ENCODE measurements at regions not wholly inside any gene's neighbourhood (a gene's known extent, or its start where the extent isn't known, plus 50 kb on each side); places are given as distances from the start of the nearest gene placed in this dataset.

DNA sequence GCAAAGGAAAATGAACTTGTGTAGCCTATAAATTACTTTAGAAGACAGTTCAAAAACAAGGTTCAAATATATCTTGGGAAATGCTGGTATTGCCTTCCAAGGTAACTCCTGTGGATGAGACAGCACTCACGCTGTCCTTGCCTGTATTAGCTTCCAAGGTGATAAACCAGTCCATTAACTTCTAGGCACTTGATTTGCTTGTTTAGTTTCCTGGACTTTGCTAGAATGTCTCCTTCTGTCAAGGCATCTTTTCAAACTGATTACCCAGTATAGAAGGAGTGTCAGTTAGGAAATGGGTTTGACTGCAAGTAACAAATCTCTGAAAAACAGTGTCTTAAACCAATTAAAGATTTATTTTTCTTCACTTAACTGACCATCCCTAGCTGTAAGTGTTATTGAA lies 103.4 kb upstream of the SLC22A23 start:
- no peak overlapping the region for H3K4me3 ChIP-seq (ENCODE audit: low read length, poor library complexity, severe bottlenecking)
- H3K36me3 ChIP-seq (ENCODE audit: insufficient read depth, low read length) = no peaks in the 10 kb centered on the region
- peaks cover 12% of the 10 kb centered on the region for H3K4me1 ChIP-seq (ENCODE audit: insufficient read depth, low read length, poor library complexity, severe bottlenecking)
- H3F3A ChIP-seq (ENCODE audit: low read depth) = no peaks in the 10 kb centered on the region
- no peak overlapping the region for H3K4me2 ChIP-seq (ENCODE audit: low read depth, low read length, poor library complexity, severe bottlenecking)
- no peaks in the 10 kb centered on the region for H3K9me2 ChIP-seq (replicated peaks; ENCODE audit: low read depth, low read length)
- H2AFZ ChIP-seq (ENCODE audit: low read length) = no peak overlapping the region
- H3K79me2 ChIP-seq (ENCODE audit: insufficient read depth, low read length) = no peaks in the 10 kb centered on the region
- no peaks in the 10 kb centered on the region for H3K9me3 ChIP-seq (ENCODE audit: insufficient read depth, low read depth, low read length)
- no peaks in the 10 kb centered on the region for H4K20me1 ChIP-seq (ENCODE audit: insufficient read depth, low read length, poor library complexity, severe bottlenecking)
- H3K27me3 ChIP-seq (ENCODE audit: insufficient read depth, low read length, poor library complexity, severe bottlenecking) = no peaks in the 10 kb centered on the region
- TF ChIP-seq, protein P1, sequence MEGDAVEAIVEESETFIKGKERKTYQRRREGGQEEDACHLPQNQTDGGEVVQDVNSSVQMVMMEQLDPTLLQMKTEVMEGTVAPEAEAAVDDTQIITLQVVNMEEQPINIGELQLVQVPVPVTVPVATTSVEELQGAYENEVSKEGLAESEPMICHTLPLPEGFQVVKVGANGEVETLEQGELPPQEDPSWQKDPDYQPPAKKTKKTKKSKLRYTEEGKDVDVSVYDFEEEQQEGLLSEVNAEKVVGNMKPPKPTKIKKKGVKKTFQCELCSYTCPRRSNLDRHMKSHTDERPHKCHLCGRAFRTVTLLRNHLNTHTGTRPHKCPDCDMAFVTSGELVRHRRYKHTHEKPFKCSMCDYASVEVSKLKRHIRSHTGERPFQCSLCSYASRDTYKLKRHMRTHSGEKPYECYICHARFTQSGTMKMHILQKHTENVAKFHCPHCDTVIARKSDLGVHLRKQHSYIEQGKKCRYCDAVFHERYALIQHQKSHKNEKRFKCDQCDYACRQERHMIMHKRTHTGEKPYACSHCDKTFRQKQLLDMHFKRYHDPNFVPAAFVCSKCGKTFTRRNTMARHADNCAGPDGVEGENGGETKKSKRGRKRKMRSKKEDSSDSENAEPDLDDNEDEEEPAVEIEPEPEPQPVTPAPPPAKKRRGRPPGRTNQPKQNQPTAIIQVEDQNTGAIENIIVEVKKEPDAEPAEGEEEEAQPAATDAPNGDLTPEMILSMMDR (conservative IDR thresholded peaks at IDR 0.05; ENCODE audit: low read length) = no peak
- no peak for TF ChIP-seq EZH2phosphoT487 (IDR thresholded peaks at IDR 0.05; ENCODE audit: borderline replicate concordance)
- no peak overlapping the region for H3K9ac ChIP-seq (ENCODE audit: low read depth, low read length, poor library complexity, severe bottlenecking)

DNA sequence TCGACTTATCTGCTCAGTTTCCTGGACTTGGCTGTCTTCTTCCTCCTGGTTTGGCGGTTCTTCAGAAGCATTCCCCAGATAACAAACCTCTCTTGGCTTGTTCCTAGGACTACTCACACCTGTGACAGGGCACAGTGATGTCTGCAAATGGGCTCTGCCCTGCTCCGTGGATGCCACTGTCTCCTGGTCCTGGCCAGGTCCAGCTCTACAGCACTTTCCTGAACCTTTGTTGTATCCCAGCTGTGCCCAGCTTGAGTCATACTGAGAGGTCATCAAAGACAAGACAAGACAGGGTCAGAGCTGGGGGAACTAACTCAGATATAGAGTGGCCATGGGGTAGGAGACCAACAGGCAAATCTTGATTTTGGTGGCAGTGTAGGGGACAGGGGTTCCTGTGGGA lies 102.7 kb upstream of the SLC22A23 start:
- Histone ChIP-seq H2AFZ (ENCODE audit: low read length) (no peak overlapping the region), H3K9me2 (replicated peaks; ENCODE audit: low read depth, low read length) (no peaks in the 10 kb centered on the region), H3K36me3 (ENCODE audit: insufficient read depth, low read length) (no peaks in the 10 kb centered on the region), H3K9me3 (ENCODE audit: insufficient read depth, low read depth, low read length) (no peaks in the 10 kb centered on the region), H3K4me3 (ENCODE audit: low read length, poor library complexity, severe bottlenecking) (no peak overlapping the region), H3K4me1 (ENCODE audit: insufficient read depth, low read length, poor library complexity, severe bottlenecking) (peaks cover 12% of the 10 kb centered on the region), H3K79me2 (ENCODE audit: insufficient read depth, low read length) (no peaks in the 10 kb centered on the region), H3K9ac (ENCODE audit: low read depth, low read length, poor library complexity, severe bottlenecking) (no peak overlapping the region), H3K4me2 (ENCODE audit: low read depth, low read length, poor library complexity, severe bottlenecking) (no peak overlapping the region), H3K27me3 (ENCODE audit: insufficient read depth, low read length, poor library complexity, severe bottlenecking) (no peaks in the 10 kb centered on the region), H4K20me1 (ENCODE audit: insufficient read depth, low read length, poor library complexity, severe bottlenecking) (no peaks in the 10 kb centered on the region), H3F3A (ENCODE audit: low read depth) (no peaks in the 10 kb centered on the region)
- no peak for TF ChIP-seq EZH2phosphoT487 (IDR thresholded peaks at IDR 0.05; ENCODE audit: borderline replicate concordance)
- TF ChIP-seq, protein P1 (conservative IDR thresholded peaks at IDR 0.05; ENCODE audit: low read length) = no peak

DNA sequence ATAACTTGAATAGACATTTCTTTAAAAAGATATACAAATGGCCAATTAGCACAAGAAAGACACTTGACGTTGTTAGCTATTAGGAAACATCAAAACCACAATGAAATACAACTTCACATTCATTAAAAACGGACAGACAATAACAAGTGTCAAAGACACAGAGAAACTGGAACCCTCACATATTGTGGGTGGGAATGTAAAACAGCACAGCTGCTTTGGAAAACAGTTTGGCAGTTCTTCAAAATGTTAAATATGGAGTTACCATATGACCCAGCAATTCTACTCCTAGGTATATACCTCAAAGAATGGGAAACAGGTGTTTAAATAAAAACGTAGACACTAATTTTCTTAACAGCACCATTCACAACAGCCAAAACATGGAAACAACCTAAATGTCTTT lies 100.5 kb upstream of the SLC22A23 start:
- Histone ChIP-seq H3K4me3 (ENCODE audit: low read length, poor library complexity, severe bottlenecking) (no peak overlapping the region), H3K9ac (ENCODE audit: low read depth, low read length, poor library complexity, severe bottlenecking) (no peak overlapping the region), H3K36me3 (ENCODE audit: insufficient read depth, low read length) (no peaks in the 10 kb centered on the region), H3K79me2 (ENCODE audit: insufficient read depth, low read length) (no peaks in the 10 kb centered on the region), H3K4me1 (ENCODE audit: insufficient read depth, low read length, poor library complexity, severe bottlenecking) (no peaks in the 10 kb centered on the region), H3F3A (ENCODE audit: low read depth) (no peaks in the 10 kb centered on the region), H3K9me3 (ENCODE audit: insufficient read depth, low read depth, low read length) (no peaks in the 10 kb centered on the region), H4K20me1 (ENCODE audit: insufficient read depth, low read length, poor library complexity, severe bottlenecking) (no peaks in the 10 kb centered on the region), H3K27me3 (ENCODE audit: insufficient read depth, low read length, poor library complexity, severe bottlenecking) (no peaks in the 10 kb centered on the region), H2AFZ (ENCODE audit: low read length) (no peak overlapping the region), H3K4me2 (ENCODE audit: low read depth, low read length, poor library complexity, severe bottlenecking) (no peak overlapping the region), H3K9me2 (replicated peaks; ENCODE audit: low read depth, low read length) (no peaks in the 10 kb centered on the region)
- TF ChIP-seq, protein P1 (conservative IDR thresholded peaks at IDR 0.05; ENCODE audit: low read length) = no peak
- TF ChIP-seq EZH2phosphoT487 (IDR thresholded peaks at IDR 0.05; ENCODE audit: borderline replicate concordance) = no peak
